ENCODE measurements at regions not wholly inside any gene's neighbourhood (a gene's known extent, or its start where the extent isn't known, plus 50 kb on each side); places are given as distances from the start of the nearest gene placed in this dataset.

DNA sequence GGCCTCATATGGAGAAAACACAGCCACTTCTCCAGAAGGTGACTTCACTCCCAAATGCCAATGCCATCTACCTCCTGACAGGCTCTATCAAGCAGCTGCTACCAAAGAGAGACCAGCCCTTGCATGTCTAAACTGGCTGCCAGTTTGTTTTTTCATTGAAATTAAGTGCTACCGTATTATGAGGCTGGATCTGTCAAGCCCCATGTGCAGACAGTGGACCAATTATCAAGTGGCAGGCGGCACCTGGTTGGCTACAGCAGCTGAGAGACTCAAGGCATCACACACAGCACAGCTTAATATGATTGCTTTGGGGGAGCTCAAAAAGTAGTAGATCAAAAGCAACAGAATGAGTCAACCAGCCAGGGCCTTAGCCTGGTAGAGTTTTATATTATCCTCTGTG is 1293.0 kb upstream of the TENM4 start:
- TF ChIP-seq, protein P1, sequence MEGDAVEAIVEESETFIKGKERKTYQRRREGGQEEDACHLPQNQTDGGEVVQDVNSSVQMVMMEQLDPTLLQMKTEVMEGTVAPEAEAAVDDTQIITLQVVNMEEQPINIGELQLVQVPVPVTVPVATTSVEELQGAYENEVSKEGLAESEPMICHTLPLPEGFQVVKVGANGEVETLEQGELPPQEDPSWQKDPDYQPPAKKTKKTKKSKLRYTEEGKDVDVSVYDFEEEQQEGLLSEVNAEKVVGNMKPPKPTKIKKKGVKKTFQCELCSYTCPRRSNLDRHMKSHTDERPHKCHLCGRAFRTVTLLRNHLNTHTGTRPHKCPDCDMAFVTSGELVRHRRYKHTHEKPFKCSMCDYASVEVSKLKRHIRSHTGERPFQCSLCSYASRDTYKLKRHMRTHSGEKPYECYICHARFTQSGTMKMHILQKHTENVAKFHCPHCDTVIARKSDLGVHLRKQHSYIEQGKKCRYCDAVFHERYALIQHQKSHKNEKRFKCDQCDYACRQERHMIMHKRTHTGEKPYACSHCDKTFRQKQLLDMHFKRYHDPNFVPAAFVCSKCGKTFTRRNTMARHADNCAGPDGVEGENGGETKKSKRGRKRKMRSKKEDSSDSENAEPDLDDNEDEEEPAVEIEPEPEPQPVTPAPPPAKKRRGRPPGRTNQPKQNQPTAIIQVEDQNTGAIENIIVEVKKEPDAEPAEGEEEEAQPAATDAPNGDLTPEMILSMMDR (IDR thresholded peaks at IDR 0.05; ENCODE audit: low read length): no peak
- no peak for TF ChIP-seq EZH2 (IDR thresholded peaks at IDR 0.05; ENCODE audit: borderline replicate concordance, low read length)

Data from OCI-LY1 (cell line).